B cell (primary cell): ENCODE measurements at regions not wholly inside any gene's neighbourhood (a gene's known extent, or its start where the extent isn't known, plus 50 kb on each side); places are given as distances from the start of the nearest gene placed in this dataset.

ENCODE experiments used
- ATAC-seq: fragments of 200-7000 bp; cut with Tn5 transposase; one replicate; pipeline ENCODE4 v1.10.0; 2021; ENCODE audit warnings: low read depth, mild to moderate bottlenecking, moderate number of reproducible peaks, moderate library complexity
- CTCF ChIA-PET: fragments of 350-600 bp; sonication (Branson Sonifier 250); formaldehyde crosslinking; loops from one replicate; lab custom pipeline; 2021; ENCODE audit warnings: antibody characterized with exemption, inconsistent platforms; lab: Charles Lee
- POLR2A ChIA-PET: fragments of 350-600 bp; sonication (Branson Sonifier 250); formaldehyde crosslinking; loops from one replicate; lab custom pipeline; 2021; ENCODE audit warnings: antibody characterized with exemption; lab: Charles Lee
- DNase-seq: peaks from one replicate; pipeline ENCODE4 v3.0.0; 2013
- H2AFZ ChIP-seq: 2 replicates; pipeline ENCODE4 v1.6.1; 2012; ENCODE audit warnings: mild to moderate bottlenecking, low read depth, low read length; ENCODE audit not compliant: insufficient read depth, poor library complexity, severe bottlenecking
- H3K27ac ChIP-seq, 2 donors: 1 replicate in 1 of 2; 2 replicates in 1 of 2; pipeline ENCODE4 v1.5.1; 2012 to 2013; ENCODE audit warnings: low read length in 2 of 2, mild to moderate bottlenecking in 2 of 2, moderate library complexity in 1 of 2
- H3K27me3 ChIP-seq, 4 experiments: fragments of 200-600 bp in 1 of 4; sonication (generic) in 1 of 4; replicated peaks in 1 of 4; 1 replicate in 2 of 4; 2 replicates in 2 of 4; pipeline versions ENCODE4 v1.6.1 to v1.7.0; 2013 to 2016; ENCODE audit warnings: low read length in 3 of 4, mild to moderate bottlenecking in 2 of 4, mixed read lengths in 1 of 4, moderate library complexity in 1 of 4; ENCODE audit not compliant: insufficient read depth in 4 of 4, control insufficient read depth in 3 of 4; ENCODE audit errors: control extremely low read depth in 1 of 4
- H3K36me3 ChIP-seq, 2 experiments: replicated peaks in 1 of 2; 1 replicate in 1 of 2; 2 replicates in 1 of 2; pipeline versions ENCODE4 v1.6.1 to v1.7.1; 2013; ENCODE audit warnings: low read length in 1 of 2; ENCODE audit not compliant: insufficient read depth in 2 of 2, control insufficient read depth in 1 of 2; ENCODE audit errors: control extremely low read depth in 1 of 2, extremely low read depth in 1 of 2
- H3K4me1 ChIP-seq, 2 donors: fragments of 200-600 bp in 1 of 2; sonication (generic) in 1 of 2; 1 replicate in 1 of 2; 2 replicates in 1 of 2; pipeline versions ENCODE4 v1.5.1 to v1.6.1; 2013 to 2017; ENCODE audit warnings: low read length in 2 of 2; ENCODE audit not compliant: control insufficient read depth in 2 of 2, insufficient read depth in 2 of 2
- H3K4me2 ChIP-seq: replicated peaks from 2 replicates; pipeline ENCODE3; 2012; ENCODE audit warnings: mild to moderate bottlenecking, low read depth, low read length; ENCODE audit not compliant: poor library complexity, severe bottlenecking
- H3K4me3 ChIP-seq, 5 experiments: fragments of 200-600 bp in 1 of 5; sonication (generic) in 1 of 5; 1 replicate in 3 of 5; 2 replicates in 2 of 5; pipeline versions ENCODE4 v1.5.1 to v1.7.0; 2011 to 2016; ENCODE audit warnings: low read length in 4 of 5, mild to moderate bottlenecking in 4 of 5, low read depth in 2 of 5, control low read depth in 1 of 5, moderate library complexity in 1 of 5; ENCODE audit not compliant: insufficient read depth in 1 of 5; ENCODE audit errors: control extremely low read depth in 1 of 5, extremely low read depth in 1 of 5
- H3K79me2 ChIP-seq: fragments of 200-600 bp; sonication (generic); one replicate; pipeline ENCODE4 v1.6.0; 2016; ENCODE audit warnings: low read length; ENCODE audit not compliant: control insufficient read depth, insufficient read depth
- H3K9ac ChIP-seq: fragments of 200-600 bp; sonication (generic); 2 replicates; pipeline ENCODE4 v1.6.1; 2017; ENCODE audit warnings: mild to moderate bottlenecking, low read length, moderate library complexity
- H3K9me3 ChIP-seq, 3 donors: one replicate each; pipeline versions ENCODE4 v1.6.1 to v1.7.1; 2013; ENCODE audit warnings: low read length in 2 of 3; ENCODE audit not compliant: control insufficient read depth in 2 of 3, insufficient read depth in 1 of 3; ENCODE audit errors: control extremely low read depth in 1 of 3
- H4K20me1 ChIP-seq: 2 replicates; pipeline ENCODE4 v1.6.0; 2012; ENCODE audit warnings: mild to moderate bottlenecking, low read length; ENCODE audit not compliant: insufficient read depth, control insufficient read depth, poor library complexity, severe bottlenecking
- H3K27ac Mint-ChIP-seq: one replicate; pipeline ENCODE4 v1.8.0; 2021; ENCODE audit warnings: mixed read lengths
- H3K27me3 Mint-ChIP-seq: one replicate; pipeline ENCODE4 v1.8.0; 2021; ENCODE audit warnings: mixed read lengths
- H3K4me1 Mint-ChIP-seq: one replicate; pipeline ENCODE4 v1.8.0; 2021; ENCODE audit warnings: mixed read lengths
- H3K4me3 Mint-ChIP-seq: one replicate; pipeline ENCODE4 v1.8.0; 2021; ENCODE audit warnings: mixed read lengths
- H3K9me3 Mint-ChIP-seq: one replicate; pipeline ENCODE4 v1.8.0; 2022; ENCODE audit warnings: mixed read lengths; ENCODE audit not compliant: insufficient read depth
- EZH2 ChIP-seq: IDR thresholded peaks from 2 replicates; pipeline ENCODE4 v1.6.1; 2012; ENCODE audit warnings: borderline replicate concordance, low read depth, mild to moderate bottlenecking, moderate library complexity, low read length; ENCODE audit not compliant: insufficient read depth, poor library complexity, severe bottlenecking
- WGBS: methylation state at CpG from one replicate; pipeline ENCODE4 v1.1.5; 2013; ENCODE audit warnings: missing lambda C conversion rate; ENCODE audit not compliant: insufficient coverage; 5-methylcytosine and 5-hydroxymethylcytosine counted together
- intact Hi-C: fragments of 100-400 bp; cut with micrococcal nuclease; formaldehyde crosslinking; loops from one replicate; pipeline ENCODE4 v1.10.0; 2022
- TF ChIP-seq, protein P1 (sequence below): fragments of 200-600 bp; IDR thresholded peaks from one replicate; pipeline ENCODE4 v1.8.0; 2022; ENCODE audit warnings: antibody characterized with exemption, mild to moderate bottlenecking

DNA sequence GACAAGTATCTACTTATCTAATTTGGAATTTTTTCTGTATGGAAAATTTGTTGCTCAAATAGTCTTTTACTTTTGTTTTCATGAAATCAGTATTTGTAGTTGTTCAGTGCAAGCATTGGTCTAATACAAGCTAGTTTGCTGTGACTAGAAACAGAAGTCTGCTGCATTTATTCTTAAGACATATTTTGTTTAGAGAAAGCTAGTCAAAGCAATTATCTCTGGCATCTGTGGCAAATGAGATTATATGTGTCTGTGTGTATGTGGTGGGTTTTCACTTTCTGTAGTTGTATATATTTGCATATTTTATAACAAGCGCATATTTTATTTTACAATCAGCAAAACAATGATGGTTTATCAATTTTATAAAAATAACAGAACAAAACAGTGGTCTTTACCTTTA lies 96.0 kb upstream of the SIAH1 start:
- H4K20me1 ChIP-seq, result no peaks in the 10 kb centered on the region
- no peaks in the 10 kb centered on the region for H3K36me3 ChIP-seq
- DNase-seq (no peak), ATAC-seq (no peak)
- no peaks in the 10 kb centered on the region for H3K79me2 ChIP-seq
- Mint-ChIP-seq H3K27me3 (no peaks in the 10 kb centered on the region), H3K4me1 (no peaks in the 10 kb centered on the region), H3K9me3 (no peaks in the 10 kb centered on the region), H3K4me3 (no peak overlapping the region), H3K27ac (no peak overlapping the region)
- no peak overlapping the region for H2AFZ ChIP-seq
- no CpG with 5 or more reads among the region's 1 CpG for WGBS
- TF ChIP-seq EZH2, result no peak
- TF ChIP-seq, protein P1, sequence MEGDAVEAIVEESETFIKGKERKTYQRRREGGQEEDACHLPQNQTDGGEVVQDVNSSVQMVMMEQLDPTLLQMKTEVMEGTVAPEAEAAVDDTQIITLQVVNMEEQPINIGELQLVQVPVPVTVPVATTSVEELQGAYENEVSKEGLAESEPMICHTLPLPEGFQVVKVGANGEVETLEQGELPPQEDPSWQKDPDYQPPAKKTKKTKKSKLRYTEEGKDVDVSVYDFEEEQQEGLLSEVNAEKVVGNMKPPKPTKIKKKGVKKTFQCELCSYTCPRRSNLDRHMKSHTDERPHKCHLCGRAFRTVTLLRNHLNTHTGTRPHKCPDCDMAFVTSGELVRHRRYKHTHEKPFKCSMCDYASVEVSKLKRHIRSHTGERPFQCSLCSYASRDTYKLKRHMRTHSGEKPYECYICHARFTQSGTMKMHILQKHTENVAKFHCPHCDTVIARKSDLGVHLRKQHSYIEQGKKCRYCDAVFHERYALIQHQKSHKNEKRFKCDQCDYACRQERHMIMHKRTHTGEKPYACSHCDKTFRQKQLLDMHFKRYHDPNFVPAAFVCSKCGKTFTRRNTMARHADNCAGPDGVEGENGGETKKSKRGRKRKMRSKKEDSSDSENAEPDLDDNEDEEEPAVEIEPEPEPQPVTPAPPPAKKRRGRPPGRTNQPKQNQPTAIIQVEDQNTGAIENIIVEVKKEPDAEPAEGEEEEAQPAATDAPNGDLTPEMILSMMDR, result no peak
- H3K4me1 ChIP-seq, result no peaks in the 10 kb centered on the region
- no peak overlapping the region for H3K4me3 ChIP-seq
- intact Hi-C loops, result no loop called here
- CTCF ChIA-PET, result interaction anchor here (0.5 to 1.1 kb wide), 2 partner anchors 14 to 1554 kb away, joined by 4 to 5 read pairs; no protein-coding TSS in a partner anchor
- H3K9me3 ChIP-seq, result peaks cover 0 to 4% (median 3%) of the 10 kb centered on the region in 3 donors
- no peak overlapping the region for H3K27ac ChIP-seq
- H3K4me2 ChIP-seq, result no peak overlapping the region
- no peak overlapping the region for H3K9ac ChIP-seq
- POLR2A ChIA-PET, result no interaction called here
- H3K27me3 ChIP-seq, result no peaks in the 10 kb centered on the region

DNA sequence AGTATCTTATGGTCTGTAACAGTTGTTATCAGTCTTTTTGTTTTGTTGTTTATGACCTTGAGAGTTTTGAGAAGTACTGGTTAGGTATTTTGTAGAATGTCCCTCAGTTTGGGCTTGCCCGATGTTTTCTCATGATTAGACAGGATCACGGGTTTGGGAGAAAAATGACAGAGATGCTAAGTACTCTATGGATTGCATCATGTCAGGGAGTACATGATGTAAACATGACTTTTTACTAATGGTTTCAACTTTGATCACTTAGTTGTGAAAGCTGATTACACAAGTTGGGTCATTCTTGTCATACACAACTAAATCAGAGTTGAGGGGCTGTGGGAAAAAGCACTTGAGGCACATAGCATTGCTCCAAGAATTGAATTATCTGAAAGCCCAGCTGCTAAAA lies 94.7 kb upstream of the SIAH1 start:
- peaks cover 6% of the 10 kb centered on the region for H3K27me3 Mint-ChIP-seq
- no peak overlapping the region for H2AFZ ChIP-seq
- DNase-seq, result no peak
- peaks cover 0 to 4% (median 3%) of the 10 kb centered on the region in 3 donors for H3K9me3 ChIP-seq
- ChIA-PET POLR2A (no interaction called here), CTCF (no interaction called here)
- no peak for TF ChIP-seq EZH2
- TF ChIP-seq, protein P1, result no peak
- H3K4me1 Mint-ChIP-seq, result no peaks in the 10 kb centered on the region
- no peak overlapping the region for H3K9ac ChIP-seq
- H3K27me3 ChIP-seq, result peaks cover 0 to 2% (median 0%) of the 10 kb centered on the region in 4 experiments
- H4K20me1 ChIP-seq, result no peaks in the 10 kb centered on the region
- H3K9me3 Mint-ChIP-seq, result no peaks in the 10 kb centered on the region
- no peaks in the 10 kb centered on the region for H3K4me1 ChIP-seq
- no peaks in the 10 kb centered on the region for H3K79me2 ChIP-seq
- intact Hi-C loops, result no loop called here
- no peak for ATAC-seq
- no peak overlapping the region for H3K4me2 ChIP-seq
- 100% methylated on average over 1 of the region's 2 CpGs for WGBS
- no peak overlapping the region for H3K4me3 Mint-ChIP-seq
- H3K27ac ChIP-seq, result no peak overlapping the region
- H3K4me3 ChIP-seq, result no peak overlapping the region
- no peak overlapping the region for H3K27ac Mint-ChIP-seq
- no peaks in the 10 kb centered on the region for H3K36me3 ChIP-seq
